ENCODE measurements at regions not wholly inside any gene's neighbourhood (a gene's known extent, or its start where the extent isn't known, plus 50 kb on each side); places are given as distances from the start of the nearest gene placed in this dataset.

GRCh38 chr7:55314967-55315366, 50.2 kb upstream of the LANCL2 start:
- Histone ChIP-seq H3K9me1 (ENCODE audit: insufficient read depth, low read length) (no peaks in the 10 kb centered on the region), H3K4ac (ENCODE audit: low read depth, low read length) (no peak overlapping the region), H2AK5ac (ENCODE audit: low read depth, low read length) (no peak overlapping the region), H2BK20ac (ENCODE audit: low read depth, low read length) (no peak overlapping the region), H3K36me3 (ENCODE audit: control insufficient read depth, insufficient read depth, low read length) (no peaks in the 10 kb centered on the region), H3K23ac (ENCODE audit: low read depth, low read length) (no peak overlapping the region), H4K91ac (ENCODE audit: insufficient read depth, low read depth, low read length) (no peak overlapping the region), H3K4me1 (ENCODE audit: control insufficient read depth, insufficient read depth, low read length) (no peaks in the 10 kb centered on the region), H2BK120ac (ENCODE audit: low read depth, low read length) (no peak overlapping the region), H3K4me2 (ENCODE audit: low read depth, low read length) (no peak overlapping the region), H4K5ac (ENCODE audit: low read depth, low read length) (no peak overlapping the region), H3K79me1 (ENCODE audit: low read depth in 1 of 2, low read length in 2 of 2) (no peaks in the 10 kb centered on the region), H2BK5ac (ENCODE audit: low read depth, low read length, poor library complexity, severe bottlenecking) (no peak overlapping the region), H3K27ac (ENCODE audit: insufficient read depth, low read length) (no peak overlapping the region), H4K8ac (ENCODE audit: low read depth in 2 of 2, low read length in 2 of 2) (no peak overlapping the region), H2AK9ac (replicated peaks; ENCODE audit: low read depth, low read length, poor library complexity) (no peak overlapping the region), H3K9ac (ENCODE audit: low read depth, low read length) (no peak overlapping the region), H3K18ac (ENCODE audit: low read depth, low read length) (no peak overlapping the region), H3K9me3 (ENCODE audit: control insufficient read depth, insufficient read depth, low read length) (no peaks in the 10 kb centered on the region), H3K56ac (ENCODE audit: extremely low read depth, insufficient read depth, low read length) (no peak overlapping the region), H2BK15ac (ENCODE audit: low read depth, low read length) (no peak overlapping the region), H2AFZ (replicated peaks; ENCODE audit: low read length, poor library complexity) (no peak overlapping the region), H3K27me3 (ENCODE audit: control insufficient read depth, insufficient read depth, low read length) (peaks cover 14% of the 10 kb centered on the region), H4K20me1 (ENCODE audit: insufficient read depth, low read length) (no peaks in the 10 kb centered on the region), H3K14ac (replicated peaks; ENCODE audit: low read depth, low read length) (no peak overlapping the region), H3K4me3 (ENCODE audit: insufficient read depth, low read depth, low read length) (no peak overlapping the region)
- in situ Hi-C loops (cut with MboI; ENCODE audit: low sequenced_read_pairs) (no loop called here), intact Hi-C loops (cut with micrococcal nuclease) (no loop called here), dilution Hi-C loops (cut with HindIII; ENCODE audit: low sequenced_read_pairs, unreplicated experiment) (no loop called here)
- ATAC-seq (ENCODE audit: low read depth), result no peak
- TF ChIP-seq, protein P1, sequence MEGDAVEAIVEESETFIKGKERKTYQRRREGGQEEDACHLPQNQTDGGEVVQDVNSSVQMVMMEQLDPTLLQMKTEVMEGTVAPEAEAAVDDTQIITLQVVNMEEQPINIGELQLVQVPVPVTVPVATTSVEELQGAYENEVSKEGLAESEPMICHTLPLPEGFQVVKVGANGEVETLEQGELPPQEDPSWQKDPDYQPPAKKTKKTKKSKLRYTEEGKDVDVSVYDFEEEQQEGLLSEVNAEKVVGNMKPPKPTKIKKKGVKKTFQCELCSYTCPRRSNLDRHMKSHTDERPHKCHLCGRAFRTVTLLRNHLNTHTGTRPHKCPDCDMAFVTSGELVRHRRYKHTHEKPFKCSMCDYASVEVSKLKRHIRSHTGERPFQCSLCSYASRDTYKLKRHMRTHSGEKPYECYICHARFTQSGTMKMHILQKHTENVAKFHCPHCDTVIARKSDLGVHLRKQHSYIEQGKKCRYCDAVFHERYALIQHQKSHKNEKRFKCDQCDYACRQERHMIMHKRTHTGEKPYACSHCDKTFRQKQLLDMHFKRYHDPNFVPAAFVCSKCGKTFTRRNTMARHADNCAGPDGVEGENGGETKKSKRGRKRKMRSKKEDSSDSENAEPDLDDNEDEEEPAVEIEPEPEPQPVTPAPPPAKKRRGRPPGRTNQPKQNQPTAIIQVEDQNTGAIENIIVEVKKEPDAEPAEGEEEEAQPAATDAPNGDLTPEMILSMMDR (conservative IDR thresholded peaks at IDR 0.05; ENCODE audit: low read depth, low read length), result no peak
- TF ChIP-seq ELK1 (IDR thresholded peaks at IDR 0.05; ENCODE audit: borderline replicate concordance, low read depth, low read length), result no peak
- BruUV-seq (replicated peaks), result no TSS peak
- CTCF ChIA-PET, result no interaction called here
- DNase-seq, result no peak
- POLR2A ChIA-PET (ENCODE audit: unreplicated experiment), result no interaction called here
- WGBS, 2 experiments (ENCODE audit: extremely low coverage in 2 of 2, insufficient read length in 1 of 2), result no CpG with 5 or more reads among the region's 8 CpGs

Measured in IMR-90 (cell line).